Left ventricle myocardium inferior (tissue), 1 donor: ENCODE measurements at regions not wholly inside any gene's neighbourhood (a gene's known extent, or its start where the extent isn't known, plus 50 kb on each side); places are given as distances from the start of the nearest gene placed in this dataset.

Experiments
- DNase-seq: peaks from one replicate; pipeline ENCODE4 v3.0.0-alpha.2; 2020
- H3K27ac ChIP-seq: fragments of 200-600 bp; replicated peaks from 2 replicates; pipeline ENCODE4 v1.8.0; 2021
- H3K27me3 ChIP-seq: fragments of 200-600 bp; 2 replicates; pipeline ENCODE4 v1.8.0; 2021; ENCODE audit warnings: low read depth
- H3K36me3 ChIP-seq: fragments of 200-600 bp; 2 replicates; pipeline ENCODE4 v1.8.0; 2021
- H3K4me1 ChIP-seq: fragments of 200-600 bp; 2 replicates; pipeline ENCODE4 v1.8.0; 2021
- H3K4me3 ChIP-seq: fragments of 200-600 bp; 2 replicates; pipeline ENCODE4 v1.8.0; 2021; ENCODE audit warnings: mild to moderate bottlenecking, moderate library complexity
- H3K9me3 ChIP-seq: fragments of 200-600 bp; replicated peaks from 2 replicates; pipeline ENCODE4 v1.8.0; 2021
- intact Hi-C: fragments of 100-400 bp; cut with micrococcal nuclease; formaldehyde crosslinking; loops from one replicate; pipeline ENCODE4 v1.11.0; 2022
- TF ChIP-seq, protein P1 (sequence below): fragments of 200-600 bp; IDR thresholded peaks from 2 replicates; pipeline ENCODE4 v1.8.0; 2021; ENCODE audit warnings: antibody characterized with exemption, mild to moderate bottlenecking, borderline replicate concordance
- donor health status: DM: no; HTN: yes; CAD: no; lungs with severe emphysema.

GRCh38 chr3:34361921-34362320 is 563.5 kb downstream of the PDCD6IP start:
- no peaks in the 10 kb centered on the region for H3K27me3 ChIP-seq
- H3K4me3 ChIP-seq = no peak overlapping the region
- H3K4me1 ChIP-seq = no peaks in the 10 kb centered on the region
- H3K36me3 ChIP-seq = no peaks in the 10 kb centered on the region
- H3K27ac ChIP-seq = no peak overlapping the region
- intact Hi-C loops = no loop called here
- peaks cover 2% of the 10 kb centered on the region for H3K9me3 ChIP-seq
- DNase-seq = no peak
- TF ChIP-seq, protein P1, sequence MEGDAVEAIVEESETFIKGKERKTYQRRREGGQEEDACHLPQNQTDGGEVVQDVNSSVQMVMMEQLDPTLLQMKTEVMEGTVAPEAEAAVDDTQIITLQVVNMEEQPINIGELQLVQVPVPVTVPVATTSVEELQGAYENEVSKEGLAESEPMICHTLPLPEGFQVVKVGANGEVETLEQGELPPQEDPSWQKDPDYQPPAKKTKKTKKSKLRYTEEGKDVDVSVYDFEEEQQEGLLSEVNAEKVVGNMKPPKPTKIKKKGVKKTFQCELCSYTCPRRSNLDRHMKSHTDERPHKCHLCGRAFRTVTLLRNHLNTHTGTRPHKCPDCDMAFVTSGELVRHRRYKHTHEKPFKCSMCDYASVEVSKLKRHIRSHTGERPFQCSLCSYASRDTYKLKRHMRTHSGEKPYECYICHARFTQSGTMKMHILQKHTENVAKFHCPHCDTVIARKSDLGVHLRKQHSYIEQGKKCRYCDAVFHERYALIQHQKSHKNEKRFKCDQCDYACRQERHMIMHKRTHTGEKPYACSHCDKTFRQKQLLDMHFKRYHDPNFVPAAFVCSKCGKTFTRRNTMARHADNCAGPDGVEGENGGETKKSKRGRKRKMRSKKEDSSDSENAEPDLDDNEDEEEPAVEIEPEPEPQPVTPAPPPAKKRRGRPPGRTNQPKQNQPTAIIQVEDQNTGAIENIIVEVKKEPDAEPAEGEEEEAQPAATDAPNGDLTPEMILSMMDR = no peak

DNA sequence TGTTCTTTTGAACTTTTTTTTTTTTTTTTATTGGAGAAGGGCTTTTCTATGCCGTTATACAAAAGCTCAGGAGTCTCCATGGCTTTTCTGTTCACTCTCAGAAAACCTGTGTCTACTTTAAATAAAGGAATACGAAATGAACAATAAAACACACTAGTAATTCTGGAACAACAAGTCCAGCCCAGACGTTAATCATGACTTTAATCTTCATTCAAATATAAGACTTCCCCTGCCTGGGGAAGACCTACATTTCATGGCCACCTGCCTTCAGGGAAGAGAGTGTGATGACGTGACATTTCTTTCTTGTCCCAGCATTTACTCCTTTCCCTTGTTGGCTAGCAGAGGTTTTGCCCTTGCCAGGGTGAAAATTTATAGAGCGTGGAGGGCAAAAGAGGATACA is 564.5 kb downstream of the PDCD6IP start:
- TF ChIP-seq, protein P1 = no peak
- Histone ChIP-seq H3K4me1 (no peaks in the 10 kb centered on the region), H3K27me3 (no peaks in the 10 kb centered on the region), H3K27ac (no peak overlapping the region), H3K4me3 (no peak overlapping the region), H3K36me3 (no peaks in the 10 kb centered on the region), H3K9me3 (peaks cover 2% of the 10 kb centered on the region)
- DNase-seq = no peak
- intact Hi-C loops = no loop called here

DNA sequence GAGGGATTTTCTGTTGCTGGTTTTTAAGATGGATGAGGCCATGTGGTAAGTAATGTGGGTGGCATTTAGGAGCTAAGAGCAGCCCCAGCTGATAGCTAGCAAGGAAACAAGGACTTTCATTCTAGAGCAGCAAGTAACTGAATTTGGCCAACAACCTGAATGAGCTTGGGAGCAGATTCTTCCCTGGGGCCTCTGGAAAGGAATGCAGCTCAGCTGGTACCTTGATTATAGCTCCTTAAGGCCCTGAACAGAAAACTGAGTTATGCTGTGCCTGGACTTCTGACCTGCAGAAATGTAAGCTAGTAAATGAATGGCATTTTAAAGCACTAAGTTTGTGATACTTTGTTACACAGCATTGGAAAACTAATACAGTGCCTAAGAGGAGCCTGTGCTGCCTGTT is 565.5 kb downstream of the PDCD6IP start:
- no peaks in the 10 kb centered on the region for H3K4me1 ChIP-seq
- DNase-seq = no peak
- no peaks in the 10 kb centered on the region for H3K27me3 ChIP-seq
- peaks cover 2% of the 10 kb centered on the region for H3K9me3 ChIP-seq
- no peak overlapping the region for H3K4me3 ChIP-seq
- TF ChIP-seq, protein P1 = no peak
- no peaks in the 10 kb centered on the region for H3K36me3 ChIP-seq
- no peak overlapping the region for H3K27ac ChIP-seq
- intact Hi-C loops = no loop called here

DNA sequence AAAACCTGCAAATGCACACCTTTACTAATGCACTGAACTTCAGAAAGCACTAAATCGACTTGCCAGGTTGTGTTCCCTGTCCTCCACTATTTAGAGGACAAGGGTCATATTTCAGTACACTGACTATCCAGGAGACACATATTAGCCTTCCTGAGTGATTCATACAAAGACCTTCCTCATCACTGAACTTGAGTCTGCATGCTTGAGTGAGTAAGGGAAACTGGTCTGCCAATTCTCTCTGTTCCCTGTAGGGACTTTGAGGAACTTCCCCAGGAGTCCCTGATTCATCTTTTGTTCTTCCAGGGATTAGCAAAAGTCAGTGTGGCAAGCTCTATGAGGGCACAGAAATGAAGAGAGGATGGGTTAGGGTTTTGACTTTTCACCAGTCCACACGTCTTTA is 565.9 kb downstream of the PDCD6IP start:
- Histone ChIP-seq H3K36me3 (no peaks in the 10 kb centered on the region), H3K4me1 (no peaks in the 10 kb centered on the region)
- TF ChIP-seq, protein P1 = no peak

GRCh38 chr3:34365231-34365630 is 566.8 kb downstream of the PDCD6IP start:
- H3K4me3 ChIP-seq = no peak overlapping the region
- H3K27me3 ChIP-seq = no peaks in the 10 kb centered on the region
- no peaks in the 10 kb centered on the region for H3K36me3 ChIP-seq
- no peaks in the 10 kb centered on the region for H3K4me1 ChIP-seq
- peaks cover 2% of the 10 kb centered on the region for H3K9me3 ChIP-seq
- no peak overlapping the region for H3K27ac ChIP-seq
- intact Hi-C loops = no loop called here
- TF ChIP-seq, protein P1 = no peak
- no peak for DNase-seq

More for the DNA sequence above, 565.9 kb downstream of the PDCD6IP start:
- H3K4me3 ChIP-seq = no peak overlapping the region
- no peaks in the 10 kb centered on the region for H3K27me3 ChIP-seq
- H3K9me3 ChIP-seq = peaks cover 2% of the 10 kb centered on the region
- DNase-seq = no peak
- no peak overlapping the region for H3K27ac ChIP-seq
- intact Hi-C loops = no loop called here

DNA sequence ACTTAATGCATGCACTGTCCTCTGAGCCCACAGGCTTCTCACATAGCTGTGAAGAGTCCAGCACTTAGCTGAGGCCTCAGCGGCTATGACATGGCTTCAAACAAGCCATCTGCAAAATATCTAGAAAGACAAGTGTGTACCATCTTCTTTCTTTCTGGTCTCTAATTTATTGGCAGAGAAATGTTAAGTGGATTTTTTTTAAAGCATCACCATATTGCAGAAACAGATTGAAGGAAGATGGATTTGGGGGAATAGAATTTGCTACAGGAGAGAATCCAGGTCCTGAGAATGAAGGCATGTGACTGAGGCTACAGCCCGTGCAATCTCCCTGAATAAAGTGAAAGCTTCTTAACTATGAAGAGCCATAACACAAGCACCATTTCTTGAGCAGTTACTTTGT is 567.3 kb downstream of the PDCD6IP start:
- Histone ChIP-seq H3K4me3 (no peak overlapping the region), H3K4me1 (no peaks in the 10 kb centered on the region), H3K9me3 (peaks cover 2% of the 10 kb centered on the region), H3K27ac (no peak overlapping the region), H3K27me3 (no peaks in the 10 kb centered on the region), H3K36me3 (no peaks in the 10 kb centered on the region)
- DNase-seq = no peak
- TF ChIP-seq, protein P1 = no peak
- intact Hi-C loops = no loop called here
